GM06990 (cell line): ENCODE measurements at regions not wholly inside any gene's neighbourhood (a gene's known extent, or its start where the extent isn't known, plus 50 kb on each side); places are given as distances from the start of the nearest gene placed in this dataset.

Experiments
- DNase-seq: peaks from one replicate; pipeline ENCODE4 v3.0.0-alpha.2; 2011; ENCODE audit not compliant: insufficient read length; ENCODE audit errors: extremely low read depth
- H3K27me3 ChIP-seq: replicated peaks from 2 replicates; pipeline ENCODE4 v1.6.0; 2011; ENCODE audit warnings: low read length; ENCODE audit not compliant: control insufficient read depth, insufficient read depth
- H3K36me3 ChIP-seq: 2 replicates; pipeline ENCODE4 v1.5.1; 2011; ENCODE audit warnings: low read length; ENCODE audit not compliant: control insufficient read depth, insufficient read depth
- H3K4me3 ChIP-seq: replicated peaks from 2 replicates; pipeline ENCODE4 v1.5.1; 2011; ENCODE audit warnings: low read depth, mild to moderate bottlenecking, control low read depth, low read length
- CTCF ChIP-seq: IDR thresholded peaks from 2 replicates; pipeline ENCODE4 v1.5.1; 2011; ENCODE audit warnings: low read length, control low read depth, mild to moderate bottlenecking, inconsistent platforms; ENCODE audit not compliant: insufficient read depth, poor library complexity, severe bottlenecking

DNA sequence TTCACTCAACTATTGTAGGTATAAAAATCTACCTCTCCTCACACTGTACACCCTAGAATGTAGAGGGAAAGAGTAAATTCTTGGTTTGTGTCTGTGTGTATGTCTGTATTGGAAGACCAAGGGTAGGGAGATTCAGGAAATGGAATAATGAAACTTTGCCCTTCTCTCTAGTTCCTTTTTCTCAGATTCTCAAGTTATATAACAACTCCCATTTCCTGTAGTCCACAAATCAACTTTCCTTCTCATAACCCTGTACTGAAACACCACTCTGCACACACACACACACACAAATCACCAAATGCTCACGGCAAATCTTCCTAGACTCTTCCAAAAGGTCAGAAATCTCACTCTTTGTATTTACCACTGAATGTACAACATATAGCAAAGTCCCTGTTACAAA is 824.5 kb upstream of the DIAPH2 start:
- H3K4me3 ChIP-seq = no peak overlapping the region
- TF ChIP-seq CTCF = no peak
- no peaks in the 10 kb centered on the region for H3K27me3 ChIP-seq
- DNase-seq = no peak
- H3K36me3 ChIP-seq = no peaks in the 10 kb centered on the region

DNA sequence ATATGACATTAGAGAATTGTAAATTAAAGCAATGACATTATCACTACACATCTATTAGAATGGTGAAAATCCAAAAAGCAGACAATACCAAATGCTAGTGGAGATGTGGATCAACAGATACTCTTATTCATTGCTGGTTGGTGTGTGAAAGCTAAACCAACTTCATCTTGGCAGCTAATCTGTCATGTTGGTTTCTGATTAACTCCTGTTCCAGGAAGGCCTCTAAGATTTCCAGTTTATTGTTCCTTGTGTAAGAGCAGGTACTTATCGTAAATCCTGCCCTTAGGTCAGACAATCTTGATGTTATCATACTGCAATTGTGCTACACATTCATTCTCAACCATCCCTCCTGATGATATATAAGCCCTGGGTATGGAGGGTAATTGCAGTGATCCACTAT is 809.0 kb upstream of the DIAPH2 start:
- Histone ChIP-seq H3K4me3 (no peak overlapping the region), H3K36me3 (no peaks in the 10 kb centered on the region), H3K27me3 (no peaks in the 10 kb centered on the region)
- TF ChIP-seq CTCF = no peak
- DNase-seq = no peak

- no peaks in the 10 kb centered on the region for H3K27me3 ChIP-seq
- no peak for DNase-seq
- no peak overlapping the region for H3K4me3 ChIP-seq
- TF ChIP-seq CTCF = no peak
- no peaks in the 10 kb centered on the region for H3K36me3 ChIP-seq
Observed at GRCh38 chrX:95878874-95879273, 805.8 kb upstream of the DIAPH2 start.

GRCh38 chrX:95884186-95884585 is 800.5 kb upstream of the DIAPH2 start:
- H3K36me3 ChIP-seq = no peaks in the 10 kb centered on the region
- no peak for TF ChIP-seq CTCF
- no peak overlapping the region for H3K4me3 ChIP-seq
- H3K27me3 ChIP-seq = no peaks in the 10 kb centered on the region
- DNase-seq = no peak

GRCh38 chrX:95885074-95885473 is 799.6 kb upstream of the DIAPH2 start:
- Histone ChIP-seq H3K4me3 (no peak overlapping the region), H3K27me3 (no peaks in the 10 kb centered on the region), H3K36me3 (no peaks in the 10 kb centered on the region)
- TF ChIP-seq CTCF = no peak
- no peak for DNase-seq

- DNase-seq = no peak
- no peaks in the 10 kb centered on the region for H3K36me3 ChIP-seq
- no peak for TF ChIP-seq CTCF
- H3K4me3 ChIP-seq = no peak overlapping the region
- no peaks in the 10 kb centered on the region for H3K27me3 ChIP-seq
Observed at GRCh38 chrX:95889279-95889678, 795.4 kb upstream of the DIAPH2 start.
